ENCODE measurements at regions not wholly inside any gene's neighbourhood (a gene's known extent, or its start where the extent isn't known, plus 50 kb on each side); places are given as distances from the start of the nearest gene placed in this dataset.

GRCh38 chr10:33826186-33826585 is 491.7 kb upstream of the NRP1 start:
- H3K4me1 ChIP-seq (ENCODE audit: control insufficient read depth, insufficient read depth, low read length) = no peaks in the 10 kb centered on the region
- H3K27ac ChIP-seq (ENCODE audit: insufficient read depth, low read depth, low read length, poor library complexity, severe bottlenecking) = no peak overlapping the region
- H3K36me3 ChIP-seq (ENCODE audit: control insufficient read depth, insufficient read depth, low read length) = no peaks in the 10 kb centered on the region
- H3K4me3 ChIP-seq (ENCODE audit: insufficient read depth, low read depth, low read length) = no peak overlapping the region
- no peaks in the 10 kb centered on the region for H3K27me3 ChIP-seq (ENCODE audit: control insufficient read depth, insufficient read depth, low read length, poor library complexity, severe bottlenecking)
- no peaks in the 10 kb centered on the region for H3K9me3 ChIP-seq (ENCODE audit: control insufficient read depth, low read length)
- 88% methylated on average over 1 of the region's 1 CpG; no CpG with 5 or more reads in 1 of the 2 experiments for WGBS, 2 experiments

DNA sequence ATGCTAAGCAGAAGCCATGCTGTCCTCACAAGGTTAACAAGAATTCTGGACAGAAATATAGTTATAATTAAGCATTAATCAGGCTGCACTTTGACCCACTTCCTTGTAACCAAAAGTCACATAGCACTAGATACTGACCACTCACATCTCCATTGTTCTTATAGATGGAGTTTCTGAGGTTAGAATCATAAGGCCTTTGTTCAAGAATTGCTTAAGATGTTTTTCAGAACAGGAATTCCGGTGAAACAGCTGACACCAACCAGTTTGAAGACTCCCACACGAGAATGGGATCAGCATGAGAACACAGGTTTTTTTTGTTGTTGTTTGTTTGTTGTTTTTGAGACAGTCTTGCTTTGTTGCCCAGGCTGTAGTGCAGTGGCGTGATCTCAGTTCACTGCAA is 488.3 kb upstream of the NRP1 start:
- WGBS, 2 experiments = 88 to 94% methylated on average over 3 of the region's 3 CpGs

GRCh38 chr10:33820531-33820930 is 486.1 kb upstream of the NRP1 start:
- Histone ChIP-seq H3K27me3 (ENCODE audit: control insufficient read depth, insufficient read depth, low read length, poor library complexity, severe bottlenecking) (no peaks in the 10 kb centered on the region), H3K9me3 (ENCODE audit: control insufficient read depth, low read length) (no peaks in the 10 kb centered on the region), H3K36me3 (ENCODE audit: control insufficient read depth, insufficient read depth, low read length) (no peaks in the 10 kb centered on the region), H3K4me3 (ENCODE audit: insufficient read depth, low read depth, low read length) (no peak overlapping the region), H3K27ac (ENCODE audit: insufficient read depth, low read depth, low read length, poor library complexity, severe bottlenecking) (no peak overlapping the region), H3K4me1 (ENCODE audit: control insufficient read depth, insufficient read depth, low read length) (peaks cover 4% of the 10 kb centered on the region)
- 77 to 87% methylated on average over 3 to 4 of the region's 4 CpGs for WGBS, 2 experiments

More for the DNA sequence above, 488.3 kb upstream of the NRP1 start:
- no peak overlapping the region for H3K27ac ChIP-seq (ENCODE audit: insufficient read depth, low read depth, low read length, poor library complexity, severe bottlenecking)
- peaks cover 4% of the 10 kb centered on the region for H3K4me1 ChIP-seq (ENCODE audit: control insufficient read depth, insufficient read depth, low read length)
- no peaks in the 10 kb centered on the region for H3K36me3 ChIP-seq (ENCODE audit: control insufficient read depth, insufficient read depth, low read length)
- no peaks in the 10 kb centered on the region for H3K9me3 ChIP-seq (ENCODE audit: control insufficient read depth, low read length)
- no peak overlapping the region for H3K4me3 ChIP-seq (ENCODE audit: insufficient read depth, low read depth, low read length)
- no peaks in the 10 kb centered on the region for H3K27me3 ChIP-seq (ENCODE audit: control insufficient read depth, insufficient read depth, low read length, poor library complexity, severe bottlenecking)

- Histone ChIP-seq H3K27ac (ENCODE audit: insufficient read depth, low read depth, low read length, poor library complexity, severe bottlenecking) (no peak overlapping the region), H3K4me3 (ENCODE audit: insufficient read depth, low read depth, low read length) (no peak overlapping the region), H3K36me3 (ENCODE audit: control insufficient read depth, insufficient read depth, low read length) (no peaks in the 10 kb centered on the region), H3K27me3 (ENCODE audit: control insufficient read depth, insufficient read depth, low read length, poor library complexity, severe bottlenecking) (no peaks in the 10 kb centered on the region), H3K9me3 (ENCODE audit: control insufficient read depth, low read length) (no peaks in the 10 kb centered on the region), H3K4me1 (ENCODE audit: control insufficient read depth, insufficient read depth, low read length) (peaks cover 4% of the 10 kb centered on the region)
- 74 to 94% methylated on average over 1 of the region's 1 CpG for WGBS, 2 experiments
These were observed 484.7 kb upstream of the NRP1 start for GRCh38 chr10:33819206-33819605.

DNA sequence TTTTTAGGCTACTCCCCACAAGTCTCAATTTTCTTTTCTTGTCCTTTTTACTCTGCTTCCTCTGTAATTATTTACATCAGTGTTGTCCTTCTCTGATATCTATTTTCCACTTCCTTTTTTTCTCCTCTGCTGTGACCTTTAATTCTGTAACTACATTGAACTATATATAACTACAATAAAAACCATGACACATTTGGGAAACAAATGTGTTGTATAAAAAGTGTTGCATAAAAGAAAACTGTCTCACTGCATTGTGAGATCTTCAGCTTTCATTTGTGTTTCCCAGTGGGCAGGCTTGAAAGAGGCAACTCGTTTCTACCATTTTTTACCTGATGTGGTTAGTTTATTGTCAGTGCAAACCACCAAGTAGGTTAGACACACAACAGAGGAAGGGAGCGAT is 483.9 kb upstream of the NRP1 start:
- H3K4me3 ChIP-seq (ENCODE audit: insufficient read depth, low read depth, low read length) = no peak overlapping the region
- no peaks in the 10 kb centered on the region for H3K36me3 ChIP-seq (ENCODE audit: control insufficient read depth, insufficient read depth, low read length)
- WGBS, 2 experiments = 91 to 93% methylated on average over 2 of the region's 2 CpGs
- no peaks in the 10 kb centered on the region for H3K9me3 ChIP-seq (ENCODE audit: control insufficient read depth, low read length)
- no peaks in the 10 kb centered on the region for H3K27me3 ChIP-seq (ENCODE audit: control insufficient read depth, insufficient read depth, low read length, poor library complexity, severe bottlenecking)
- peaks cover 4% of the 10 kb centered on the region for H3K4me1 ChIP-seq (ENCODE audit: control insufficient read depth, insufficient read depth, low read length)
- H3K27ac ChIP-seq (ENCODE audit: insufficient read depth, low read depth, low read length, poor library complexity, severe bottlenecking) = no peak overlapping the region

DNA sequence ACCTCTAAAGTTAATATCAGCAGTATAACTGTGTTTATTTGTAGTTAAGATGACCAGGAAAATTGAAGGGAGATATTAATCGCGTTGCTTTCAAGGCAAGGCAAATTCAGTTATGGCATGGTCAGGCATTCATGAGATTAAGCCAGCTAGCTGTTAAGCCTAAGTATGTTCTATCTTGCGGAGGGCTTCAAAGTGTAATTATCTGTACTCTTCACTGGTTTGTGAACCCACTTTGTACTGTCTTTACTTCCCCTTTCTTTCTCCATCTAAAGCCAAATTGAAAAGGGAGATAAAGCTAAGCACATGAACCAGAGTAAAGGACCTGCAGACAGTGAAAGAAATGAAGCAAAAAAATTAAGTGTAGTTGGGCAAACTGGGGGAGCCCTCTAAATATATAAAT is 483.1 kb upstream of the NRP1 start:
- Histone ChIP-seq H3K27ac (ENCODE audit: insufficient read depth, low read depth, low read length, poor library complexity, severe bottlenecking) (no peak overlapping the region), H3K27me3 (ENCODE audit: control insufficient read depth, insufficient read depth, low read length, poor library complexity, severe bottlenecking) (no peaks in the 10 kb centered on the region), H3K4me1 (ENCODE audit: control insufficient read depth, insufficient read depth, low read length) (peaks cover 4% of the 10 kb centered on the region), H3K36me3 (ENCODE audit: control insufficient read depth, insufficient read depth, low read length) (no peaks in the 10 kb centered on the region), H3K9me3 (ENCODE audit: control insufficient read depth, low read length) (no peaks in the 10 kb centered on the region), H3K4me3 (ENCODE audit: insufficient read depth, low read depth, low read length) (no peak overlapping the region)
- WGBS, 2 experiments = 94 to 95% methylated on average over 3 of the region's 3 CpGs

- 92 to 93% methylated on average over 4 of the region's 4 CpGs for WGBS, 2 experiments
- no peaks in the 10 kb centered on the region for H3K27me3 ChIP-seq (ENCODE audit: control insufficient read depth, insufficient read depth, low read length, poor library complexity, severe bottlenecking)
- H3K4me1 ChIP-seq (ENCODE audit: control insufficient read depth, insufficient read depth, low read length) = peaks cover under 1% of the 10 kb centered on the region
- H3K9me3 ChIP-seq (ENCODE audit: control insufficient read depth, low read length) = no peaks in the 10 kb centered on the region
- no peak overlapping the region for H3K27ac ChIP-seq (ENCODE audit: insufficient read depth, low read depth, low read length, poor library complexity, severe bottlenecking)
- no peak overlapping the region for H3K4me3 ChIP-seq (ENCODE audit: insufficient read depth, low read depth, low read length)
- no peaks in the 10 kb centered on the region for H3K36me3 ChIP-seq (ENCODE audit: control insufficient read depth, insufficient read depth, low read length)
These were observed 481.3 kb upstream of the NRP1 start for GRCh38 chr10:33815776-33816175.

GRCh38 chr10:33813871-33814270 is 479.4 kb upstream of the NRP1 start:
- WGBS, 2 experiments = 72 to 87% methylated on average over 3 of the region's 3 CpGs
- H3K27ac ChIP-seq (ENCODE audit: insufficient read depth, low read depth, low read length, poor library complexity, severe bottlenecking) = no peak overlapping the region
- no peaks in the 10 kb centered on the region for H3K9me3 ChIP-seq (ENCODE audit: control insufficient read depth, low read length)
- H3K4me1 ChIP-seq (ENCODE audit: control insufficient read depth, insufficient read depth, low read length) = no peaks in the 10 kb centered on the region
- H3K27me3 ChIP-seq (ENCODE audit: control insufficient read depth, insufficient read depth, low read length, poor library complexity, severe bottlenecking) = no peaks in the 10 kb centered on the region
- H3K36me3 ChIP-seq (ENCODE audit: control insufficient read depth, insufficient read depth, low read length) = no peaks in the 10 kb centered on the region
- no peak overlapping the region for H3K4me3 ChIP-seq (ENCODE audit: insufficient read depth, low read depth, low read length)

DNA sequence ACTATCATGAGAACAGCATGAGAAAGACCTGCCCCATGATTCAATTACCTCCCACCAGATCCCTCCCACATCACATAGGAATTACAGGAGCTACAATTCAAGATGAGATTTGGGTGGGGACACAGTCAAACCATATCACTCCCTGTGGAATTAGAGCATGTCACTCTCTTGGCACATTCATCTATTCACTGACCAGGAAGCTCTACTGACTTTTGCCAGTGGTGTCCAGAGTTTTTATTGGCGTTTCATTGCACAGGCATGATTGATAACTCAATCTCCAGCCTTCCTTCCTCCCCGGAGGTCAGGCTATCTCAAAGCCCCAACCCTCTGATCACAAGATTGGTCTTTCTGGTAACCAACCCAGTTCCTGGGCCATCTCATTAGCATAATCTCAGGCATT is 478.9 kb upstream of the NRP1 start:
- Histone ChIP-seq H3K4me1 (ENCODE audit: control insufficient read depth, insufficient read depth, low read length) (peaks cover 2% of the 10 kb centered on the region), H3K36me3 (ENCODE audit: control insufficient read depth, insufficient read depth, low read length) (no peaks in the 10 kb centered on the region), H3K9me3 (ENCODE audit: control insufficient read depth, low read length) (no peaks in the 10 kb centered on the region), H3K27me3 (ENCODE audit: control insufficient read depth, insufficient read depth, low read length, poor library complexity, severe bottlenecking) (no peaks in the 10 kb centered on the region), H3K27ac (ENCODE audit: insufficient read depth, low read depth, low read length, poor library complexity, severe bottlenecking) (no peak overlapping the region), H3K4me3 (ENCODE audit: insufficient read depth, low read depth, low read length) (no peak overlapping the region)
- 91 to 96% methylated on average over 2 of the region's 2 CpGs for WGBS, 2 experiments

DNA sequence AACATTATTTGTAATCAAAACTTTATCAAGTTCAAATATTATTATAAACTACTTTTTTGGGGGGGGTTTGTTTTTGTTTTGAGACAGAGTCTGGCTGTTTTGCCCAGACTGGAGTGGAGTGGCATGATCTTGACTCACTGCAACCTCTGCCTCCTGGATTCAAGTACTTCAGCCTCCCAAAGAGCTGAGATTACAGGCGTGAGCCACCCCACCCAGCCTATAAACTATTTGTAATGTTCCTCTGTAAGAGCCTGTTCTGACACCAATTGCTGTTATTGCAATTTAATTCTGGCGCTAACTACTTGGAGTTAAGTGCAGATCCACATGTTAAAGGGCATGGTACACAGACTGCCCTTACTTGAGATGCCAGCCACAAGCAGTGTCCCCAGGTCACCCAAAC is 478.1 kb upstream of the NRP1 start:
- no peaks in the 10 kb centered on the region for H3K36me3 ChIP-seq (ENCODE audit: control insufficient read depth, insufficient read depth, low read length)
- no peak overlapping the region for H3K27ac ChIP-seq (ENCODE audit: insufficient read depth, low read depth, low read length, poor library complexity, severe bottlenecking)
- WGBS, 2 experiments = 77 to 78% methylated on average over 2 of the region's 2 CpGs
- no peaks in the 10 kb centered on the region for H3K27me3 ChIP-seq (ENCODE audit: control insufficient read depth, insufficient read depth, low read length, poor library complexity, severe bottlenecking)
- no peak overlapping the region for H3K4me3 ChIP-seq (ENCODE audit: insufficient read depth, low read depth, low read length)
- H3K9me3 ChIP-seq (ENCODE audit: control insufficient read depth, low read length) = no peaks in the 10 kb centered on the region
- peaks cover 10% of the 10 kb centered on the region for H3K4me1 ChIP-seq (ENCODE audit: control insufficient read depth, insufficient read depth, low read length)

DNA sequence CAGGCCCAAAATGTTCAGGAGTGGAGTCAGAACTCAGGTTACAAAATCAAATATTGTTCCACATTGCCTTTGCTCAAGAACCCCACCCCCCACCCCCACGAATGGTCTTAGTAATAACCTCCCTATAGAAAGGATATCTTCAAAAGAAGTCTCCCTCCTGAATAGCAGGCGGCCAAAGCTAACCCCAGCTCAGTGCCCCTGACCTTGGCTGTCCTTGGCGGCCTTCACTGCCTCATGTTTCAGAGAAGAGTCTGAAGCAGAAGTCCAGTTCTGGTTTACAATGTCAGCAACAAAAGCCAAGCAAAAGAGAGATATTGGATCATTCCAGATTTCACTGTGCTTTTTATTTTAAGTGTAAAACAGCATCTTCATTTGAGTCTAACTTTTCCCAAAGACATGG is 476.5 kb upstream of the NRP1 start:
- H3K27ac ChIP-seq (ENCODE audit: insufficient read depth, low read depth, low read length, poor library complexity, severe bottlenecking) = no peak overlapping the region
- H3K27me3 ChIP-seq (ENCODE audit: control insufficient read depth, insufficient read depth, low read length, poor library complexity, severe bottlenecking) = no peaks in the 10 kb centered on the region
- no peaks in the 10 kb centered on the region for H3K36me3 ChIP-seq (ENCODE audit: control insufficient read depth, insufficient read depth, low read length)
- H3K4me1 ChIP-seq (ENCODE audit: control insufficient read depth, insufficient read depth, low read length) = peaks cover 18% of the 10 kb centered on the region
- no peaks in the 10 kb centered on the region for H3K9me3 ChIP-seq (ENCODE audit: control insufficient read depth, low read length)
- 89 to 93% methylated on average over 2 of the region's 3 CpGs for WGBS, 2 experiments
- no peak overlapping the region for H3K4me3 ChIP-seq (ENCODE audit: insufficient read depth, low read depth, low read length)

All from ectodermal cell (in vitro differentiated cells).